ENCODE measurements at regions not wholly inside any gene's neighbourhood (a gene's known extent, or its start where the extent isn't known, plus 50 kb on each side); places are given as distances from the start of the nearest gene placed in this dataset.

GRCh38 chr2:128568106-128568505 is 249.4 kb upstream of the HS6ST1 start:
- Mint-ChIP-seq H3K4me3 (ENCODE audit: low read depth) (no peak overlapping the region), H3K36me3 (ENCODE audit: insufficient read depth) (no peaks in the 10 kb centered on the region), H3K9me3 (ENCODE audit: low read depth) (no peaks in the 10 kb centered on the region), H3K27me3 (peaks cover 18% of the 10 kb centered on the region), H3K4me1 (ENCODE audit: low read depth) (no peaks in the 10 kb centered on the region), H3K27ac (no peak overlapping the region)
- no peak for DNase-seq (ENCODE audit: low spot score, unreplicated experiment)
- TF ChIP-seq, protein P1, sequence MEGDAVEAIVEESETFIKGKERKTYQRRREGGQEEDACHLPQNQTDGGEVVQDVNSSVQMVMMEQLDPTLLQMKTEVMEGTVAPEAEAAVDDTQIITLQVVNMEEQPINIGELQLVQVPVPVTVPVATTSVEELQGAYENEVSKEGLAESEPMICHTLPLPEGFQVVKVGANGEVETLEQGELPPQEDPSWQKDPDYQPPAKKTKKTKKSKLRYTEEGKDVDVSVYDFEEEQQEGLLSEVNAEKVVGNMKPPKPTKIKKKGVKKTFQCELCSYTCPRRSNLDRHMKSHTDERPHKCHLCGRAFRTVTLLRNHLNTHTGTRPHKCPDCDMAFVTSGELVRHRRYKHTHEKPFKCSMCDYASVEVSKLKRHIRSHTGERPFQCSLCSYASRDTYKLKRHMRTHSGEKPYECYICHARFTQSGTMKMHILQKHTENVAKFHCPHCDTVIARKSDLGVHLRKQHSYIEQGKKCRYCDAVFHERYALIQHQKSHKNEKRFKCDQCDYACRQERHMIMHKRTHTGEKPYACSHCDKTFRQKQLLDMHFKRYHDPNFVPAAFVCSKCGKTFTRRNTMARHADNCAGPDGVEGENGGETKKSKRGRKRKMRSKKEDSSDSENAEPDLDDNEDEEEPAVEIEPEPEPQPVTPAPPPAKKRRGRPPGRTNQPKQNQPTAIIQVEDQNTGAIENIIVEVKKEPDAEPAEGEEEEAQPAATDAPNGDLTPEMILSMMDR (IDR thresholded peaks at IDR 0.05; ENCODE audit: unreplicated experiment) = no peak

GRCh38 chr2:128573116-128573515 is 254.4 kb upstream of the HS6ST1 start:
- TF ChIP-seq, protein P1 (IDR thresholded peaks at IDR 0.05; ENCODE audit: unreplicated experiment) = no peak
- Mint-ChIP-seq H3K4me1 (ENCODE audit: low read depth) (no peaks in the 10 kb centered on the region), H3K27ac (no peak overlapping the region), H3K27me3 (peaks cover 27% of the 10 kb centered on the region), H3K36me3 (ENCODE audit: insufficient read depth) (no peaks in the 10 kb centered on the region), H3K9me3 (ENCODE audit: low read depth) (no peaks in the 10 kb centered on the region), H3K4me3 (ENCODE audit: low read depth) (no peak overlapping the region)
- DNase-seq (ENCODE audit: low spot score, unreplicated experiment) = no peak

GRCh38 chr2:128573531-128573930 is 254.9 kb upstream of the HS6ST1 start:
- TF ChIP-seq, protein P1 (IDR thresholded peaks at IDR 0.05; ENCODE audit: unreplicated experiment) = no peak
- Mint-ChIP-seq H3K27ac (no peak overlapping the region), H3K4me1 (ENCODE audit: low read depth) (no peaks in the 10 kb centered on the region), H3K4me3 (ENCODE audit: low read depth) (no peak overlapping the region), H3K27me3 (peaks cover 27% of the 10 kb centered on the region), H3K9me3 (ENCODE audit: low read depth) (no peaks in the 10 kb centered on the region), H3K36me3 (ENCODE audit: insufficient read depth) (no peaks in the 10 kb centered on the region)
- no peak for DNase-seq (ENCODE audit: low spot score, unreplicated experiment)

DNA sequence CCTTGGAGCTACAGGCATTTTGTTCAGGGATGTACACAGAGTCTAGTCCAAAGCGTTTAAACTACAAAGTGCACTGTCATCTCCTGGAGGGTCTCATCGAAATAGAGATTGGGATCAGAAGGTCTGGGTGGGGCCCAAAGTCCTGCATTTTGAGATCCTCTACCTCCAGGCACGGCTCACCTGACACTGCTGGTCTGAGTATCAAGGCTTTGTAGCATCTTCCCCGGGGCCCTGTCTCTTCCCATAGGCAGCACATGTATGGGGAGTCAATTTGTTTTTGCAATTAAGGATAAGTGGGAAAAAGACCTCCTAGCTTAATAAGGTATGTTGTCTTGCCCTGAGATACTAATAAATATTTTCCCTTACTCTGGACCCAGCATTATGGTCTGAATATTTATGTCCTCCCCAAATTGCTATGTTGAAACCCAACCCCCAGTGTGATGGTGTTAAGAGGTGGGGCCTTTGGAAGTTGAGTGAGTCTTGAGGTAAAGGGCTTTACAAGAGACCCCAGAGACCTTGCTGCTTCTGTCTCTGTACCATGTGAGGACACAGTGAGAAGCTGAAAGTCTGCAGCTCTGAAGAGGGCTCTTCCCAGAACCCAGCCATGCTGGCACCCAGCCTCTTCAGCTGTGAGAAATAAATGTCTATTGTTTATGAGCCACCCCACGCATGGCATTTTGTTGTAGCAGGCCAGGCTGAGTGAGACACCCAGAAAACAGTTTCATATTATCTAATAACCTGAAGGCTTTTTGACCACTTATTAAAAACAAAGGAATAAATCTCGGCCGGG is 258.7 kb upstream of the HS6ST1 start:
- DNase-seq (ENCODE audit: low spot score, unreplicated experiment) = no peak
- TF ChIP-seq, protein P1 (IDR thresholded peaks at IDR 0.05; ENCODE audit: unreplicated experiment) = no peak
- Mint-ChIP-seq H3K4me1 (ENCODE audit: low read depth) (no peaks in the 10 kb centered on the region), H3K27ac (no peak overlapping the region), H3K9me3 (ENCODE audit: low read depth) (no peaks in the 10 kb centered on the region), H3K27me3 (peaks cover 18% of the 10 kb centered on the region), H3K36me3 (ENCODE audit: insufficient read depth) (no peaks in the 10 kb centered on the region), H3K4me3 (ENCODE audit: low read depth) (no peak overlapping the region)

GRCh38 chr2:128578406-128579390 is 260.0 kb upstream of the HS6ST1 start:
- Mint-ChIP-seq H3K36me3 (ENCODE audit: insufficient read depth) (no peaks in the 10 kb centered on the region), H3K9me3 (ENCODE audit: low read depth) (no peaks in the 10 kb centered on the region), H3K27me3 (peaks cover 11% of the 10 kb centered on the region), H3K27ac (no peak overlapping the region), H3K4me3 (ENCODE audit: low read depth) (no peak overlapping the region), H3K4me1 (ENCODE audit: low read depth) (no peaks in the 10 kb centered on the region)
- DNase-seq (ENCODE audit: low spot score, unreplicated experiment) = no peak
- TF ChIP-seq, protein P1 (IDR thresholded peaks at IDR 0.05; ENCODE audit: unreplicated experiment) = no peak
